ENCODE measurements at regions not wholly inside any gene's neighbourhood (a gene's known extent, or its start where the extent isn't known, plus 50 kb on each side); places are given as distances from the start of the nearest gene placed in this dataset.
"Not testable (repeated sequence)": the region's sequence is repeated elsewhere in the genome, so short reads cannot be mapped to it uniquely, and the experiment has no call there.

DNA sequence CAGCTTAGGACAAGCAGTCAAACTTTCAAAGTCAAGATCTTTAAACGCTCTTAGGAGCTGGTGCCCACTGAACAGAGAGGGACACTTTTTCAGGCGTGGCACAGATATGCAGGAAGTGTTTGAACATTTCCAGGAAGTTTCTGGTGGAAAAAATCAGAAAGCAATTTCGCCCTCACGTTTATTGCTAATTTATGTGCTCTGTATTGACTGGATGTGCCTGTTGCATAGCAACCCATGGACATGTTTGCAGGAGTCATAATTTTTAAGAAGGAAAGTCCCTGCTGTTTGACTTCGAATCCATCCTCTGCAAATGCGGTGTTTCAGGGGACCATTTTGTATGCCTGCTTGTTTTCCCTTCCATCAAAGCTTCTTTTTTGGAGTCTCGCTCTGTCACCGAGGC lies 239.9 kb upstream of the IRF2BP2 start:
- intact Hi-C loops (cut with DNase I), result loop anchor here in 1 of 4 donors (10.0 kb wide), 1 partner anchor 125 kb away; no protein-coding TSS in a partner anchor
- 76% methylated on average over 8 of the region's 8 CpGs for WGBS
- no peak overlapping the region for H3K27ac ChIP-seq (ENCODE audit: low read length)
- no peak for DNase-seq
- H3K9me3 ChIP-seq (ENCODE audit: control insufficient read depth, low read length), result no peaks in the 10 kb centered on the region
- no peak for ATAC-seq
- no peak overlapping the region for H3K4me3 ChIP-seq (ENCODE audit: low read length)
- no peaks in the 10 kb centered on the region for H3K4me1 ChIP-seq (ENCODE audit: control insufficient read depth, insufficient read depth, low read length)
- no peaks in the 10 kb centered on the region for H3K27me3 ChIP-seq (ENCODE audit: control insufficient read depth, insufficient read depth)

DNA sequence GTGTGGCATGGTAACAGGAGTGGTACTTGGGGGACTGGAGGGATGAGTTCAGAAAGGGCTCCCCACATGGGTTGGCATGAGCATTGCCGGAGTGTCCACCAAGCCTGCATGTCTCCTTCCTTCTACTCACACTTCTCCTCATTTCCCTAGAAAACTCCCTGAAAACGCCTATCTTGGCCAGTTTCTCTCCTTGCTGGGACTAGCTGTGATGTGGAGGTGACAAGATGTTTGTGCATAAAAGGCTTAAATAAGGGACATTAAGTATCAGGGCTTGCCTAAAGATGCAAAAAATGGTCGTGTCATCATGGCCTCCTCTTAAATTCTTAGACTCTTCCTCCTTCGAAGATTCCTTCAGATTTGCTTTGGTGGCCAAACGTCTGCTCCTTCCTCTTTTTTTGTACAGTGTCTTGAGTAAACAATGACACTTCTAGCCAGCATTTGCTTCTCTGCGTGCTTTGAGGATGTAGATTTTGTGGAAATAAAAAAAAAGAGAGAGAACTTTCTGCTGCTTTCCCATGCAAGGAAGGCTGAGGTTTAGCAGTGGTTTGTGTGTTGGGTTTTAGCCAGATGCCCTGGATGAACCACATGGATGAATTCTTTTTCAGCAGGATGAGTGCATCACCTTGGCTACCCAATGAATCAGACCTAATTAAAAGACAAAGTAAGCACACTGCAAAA lies 239.1 kb upstream of the IRF2BP2 start:
- Histone ChIP-seq H3K27ac (ENCODE audit: low read length) (no peak overlapping the region), H3K27me3 (ENCODE audit: control insufficient read depth, insufficient read depth) (no peaks in the 10 kb centered on the region), H3K4me3 (ENCODE audit: low read length) (no peak overlapping the region), H3K9me3 (ENCODE audit: control insufficient read depth, low read length) (no peaks in the 10 kb centered on the region), H3K4me1 (ENCODE audit: control insufficient read depth, insufficient read depth, low read length) (no peaks in the 10 kb centered on the region)
- 62% methylated on average over 6 of the region's 6 CpGs for WGBS
- intact Hi-C loops (cut with DNase I), result loop anchor here in 1 of 4 donors (10.0 kb wide), 1 partner anchor 124 kb away; no protein-coding TSS in a partner anchor
- DNase-seq (no peak), ATAC-seq (no peak)

DNA sequence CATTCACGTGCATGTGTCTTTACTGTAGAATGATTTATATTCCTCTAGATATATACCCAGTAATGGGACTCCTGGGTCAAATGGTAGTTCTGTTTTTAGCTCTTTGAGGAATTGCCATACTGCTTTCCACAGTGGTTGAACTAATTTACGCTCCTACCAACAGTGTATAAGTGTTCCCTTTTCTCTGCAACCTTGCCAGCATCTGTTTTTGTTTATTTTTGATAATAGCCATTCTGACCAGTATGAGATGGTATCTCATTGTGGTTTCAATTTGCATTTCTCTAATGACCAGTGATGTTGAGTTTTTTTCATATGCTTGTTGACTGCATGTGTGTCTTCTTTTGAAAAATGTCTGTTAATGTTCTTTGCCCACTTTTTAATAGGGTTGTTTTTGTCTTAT lies 236.8 kb upstream of the IRF2BP2 start:
- WGBS, result 93% methylated on average over 2 of the region's 2 CpGs
- not testable (repeated sequence) for H3K9me3 ChIP-seq (ENCODE audit: control insufficient read depth, low read length); DNase-seq; H3K4me3 ChIP-seq (ENCODE audit: low read length); H3K27me3 ChIP-seq (ENCODE audit: control insufficient read depth, insufficient read depth); H3K27ac ChIP-seq (ENCODE audit: low read length); ATAC-seq; H3K4me1 ChIP-seq (ENCODE audit: control insufficient read depth, insufficient read depth, low read length)
- intact Hi-C loops (cut with DNase I), result loop anchor here in 1 of 4 donors (10.0 kb wide), 1 partner anchor 122 kb away; no protein-coding TSS in a partner anchor

DNA sequence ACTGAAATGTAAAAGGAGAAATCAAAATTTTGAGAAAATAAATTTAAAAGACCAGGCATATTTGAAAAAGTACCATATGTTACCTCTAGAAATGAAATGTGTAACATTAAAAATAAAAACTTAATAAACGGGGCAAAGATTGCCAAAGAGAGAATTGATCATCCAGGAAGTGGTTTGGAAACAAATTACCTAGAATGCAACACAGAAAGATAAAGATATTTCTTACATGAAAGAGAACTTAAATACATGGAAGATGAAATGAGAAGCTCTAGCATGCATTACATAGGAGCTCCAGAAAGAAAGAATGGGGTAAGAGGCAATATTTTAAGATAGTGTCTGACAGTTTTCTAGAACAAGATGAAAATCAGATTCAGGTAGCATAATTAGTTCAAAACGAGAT lies 235.9 kb upstream of the IRF2BP2 start:
- no peak for ATAC-seq
- WGBS, result 86% methylated on average over 2 of the region's 2 CpGs
- Histone ChIP-seq H3K27me3 (ENCODE audit: control insufficient read depth, insufficient read depth) (no peaks in the 10 kb centered on the region), H3K27ac (ENCODE audit: low read length) (no peak overlapping the region), H3K4me3 (ENCODE audit: low read length) (no peak overlapping the region), H3K9me3 (ENCODE audit: control insufficient read depth, low read length) (no peaks in the 10 kb centered on the region), H3K4me1 (ENCODE audit: control insufficient read depth, insufficient read depth, low read length) (peaks cover 6% of the 10 kb centered on the region)
- no peak for DNase-seq
- intact Hi-C loops (cut with DNase I), result loop anchor here in 1 of 4 donors (10.0 kb wide), 1 partner anchor 121 kb away; no protein-coding TSS in a partner anchor

DNA sequence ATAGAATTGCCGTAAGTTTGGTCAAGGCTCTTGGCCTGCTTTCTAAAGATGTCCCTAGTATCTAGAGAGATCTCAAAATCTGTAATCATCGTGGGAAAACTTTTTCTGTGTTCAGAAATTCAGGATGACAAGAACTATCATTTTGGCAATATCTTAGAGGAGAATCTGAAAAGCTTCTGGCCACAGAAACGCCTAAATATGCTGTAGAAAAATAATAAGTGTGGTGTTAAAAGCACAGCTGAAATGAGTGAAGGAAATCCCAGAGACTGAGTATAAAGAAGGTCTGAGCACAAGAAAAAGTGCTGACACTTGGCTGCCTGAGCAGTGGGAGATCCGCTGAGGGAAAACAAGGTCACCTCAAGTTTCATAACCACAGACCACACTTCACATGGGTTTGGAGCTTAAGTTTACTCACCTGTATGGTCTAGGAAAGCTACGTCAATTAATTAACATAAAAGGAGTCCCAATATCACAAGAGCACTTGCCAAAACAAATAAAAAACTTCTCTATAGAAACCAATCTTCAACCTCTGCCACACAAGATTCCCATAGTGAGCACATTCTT lies 235.2 kb upstream of the IRF2BP2 start:
- WGBS, result 65% methylated on average over 5 of the region's 5 CpGs
- ATAC-seq, result no peak
- Histone ChIP-seq H3K9me3 (ENCODE audit: control insufficient read depth, low read length) (no peaks in the 10 kb centered on the region), H3K4me3 (ENCODE audit: low read length) (no peak overlapping the region), H3K4me1 (ENCODE audit: control insufficient read depth, insufficient read depth, low read length) (peaks cover 6% of the 10 kb centered on the region), H3K27me3 (ENCODE audit: control insufficient read depth, insufficient read depth) (no peaks in the 10 kb centered on the region), H3K27ac (ENCODE audit: low read length) (no peak overlapping the region)
- no peak for DNase-seq
- intact Hi-C loops (cut with DNase I), result loop anchor here in 1 of 4 donors (10.0 kb wide), 1 partner anchor 120 kb away; no protein-coding TSS in a partner anchor

DNA sequence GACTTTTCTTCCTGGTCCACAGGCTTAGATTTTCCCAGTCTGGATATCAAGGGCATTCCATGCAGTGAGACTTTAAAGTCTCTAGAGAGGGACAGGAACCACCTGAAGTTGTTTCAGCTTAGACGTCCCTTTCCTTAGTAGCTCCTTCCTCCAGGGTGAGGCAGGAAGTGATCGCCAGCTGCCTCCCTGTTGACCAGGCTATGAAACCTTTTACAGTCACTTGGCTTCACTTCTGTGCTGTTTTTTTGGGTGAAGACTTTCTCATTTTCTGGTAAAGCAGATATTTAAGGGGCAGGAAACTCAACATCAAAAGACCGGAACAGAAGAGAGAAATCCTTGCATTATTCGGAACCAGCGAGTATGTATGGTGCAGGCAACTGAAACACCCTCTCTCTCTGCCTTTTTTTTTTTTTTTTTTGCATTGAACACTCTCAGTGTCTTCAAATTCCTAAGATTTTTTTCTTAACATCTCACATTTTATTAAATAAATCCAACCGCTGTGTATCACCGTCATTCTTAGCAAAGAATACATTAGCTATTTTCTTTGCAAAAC lies 234.6 kb upstream of the IRF2BP2 start:
- peak in 1 of 3 donors; percentile 65 for DNase-seq
- no peaks in the 10 kb centered on the region for H3K9me3 ChIP-seq (ENCODE audit: control insufficient read depth, low read length)
- H3K27me3 ChIP-seq (ENCODE audit: control insufficient read depth, insufficient read depth), result no peaks in the 10 kb centered on the region
- H3K4me1 ChIP-seq (ENCODE audit: control insufficient read depth, insufficient read depth, low read length), result peaks cover 6% of the 10 kb centered on the region
- H3K27ac ChIP-seq (ENCODE audit: low read length), result no peak overlapping the region
- peak in 1 of 2 donors; percentile 67 for ATAC-seq
- 47% methylated on average over 7 of the region's 7 CpGs for WGBS
- intact Hi-C loops (cut with DNase I), result loop anchor here in 1 of 4 donors (10.0 kb wide), 1 partner anchor 120 kb away; no protein-coding TSS in a partner anchor
- no peak overlapping the region for H3K4me3 ChIP-seq (ENCODE audit: low read length)

DNA sequence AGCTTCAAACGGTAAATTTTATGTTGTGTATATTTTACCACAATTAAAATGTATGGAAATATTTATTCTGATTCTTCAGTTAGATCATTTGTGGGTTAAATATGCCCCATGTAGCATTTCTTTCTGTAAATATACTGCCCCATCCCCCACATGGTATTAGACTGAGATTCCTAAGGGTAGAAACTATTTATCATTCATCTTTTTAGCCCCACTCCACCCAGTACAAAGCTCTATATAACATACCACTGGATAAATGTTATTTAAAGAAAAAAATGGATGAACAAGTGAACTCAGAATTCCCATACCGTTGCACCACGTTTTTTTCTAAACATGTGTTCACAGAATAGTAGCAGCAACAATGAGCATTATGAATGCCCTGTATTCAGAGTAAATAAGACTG lies 234.0 kb upstream of the IRF2BP2 start:
- no peaks in the 10 kb centered on the region for H3K27me3 ChIP-seq (ENCODE audit: control insufficient read depth, insufficient read depth)
- no peak overlapping the region for H3K27ac ChIP-seq (ENCODE audit: low read length)
- ATAC-seq (no peak), DNase-seq (no peak)
- WGBS, result 67% methylated on average over 3 of the region's 3 CpGs
- no peaks in the 10 kb centered on the region for H3K9me3 ChIP-seq (ENCODE audit: control insufficient read depth, low read length)
- intact Hi-C loops (cut with DNase I), result loop anchor here in 1 of 4 donors (10.0 kb wide), 1 partner anchor 119 kb away; no protein-coding TSS in a partner anchor
- peaks cover 6% of the 10 kb centered on the region for H3K4me1 ChIP-seq (ENCODE audit: control insufficient read depth, insufficient read depth, low read length)
- no peak overlapping the region for H3K4me3 ChIP-seq (ENCODE audit: low read length)

DNA sequence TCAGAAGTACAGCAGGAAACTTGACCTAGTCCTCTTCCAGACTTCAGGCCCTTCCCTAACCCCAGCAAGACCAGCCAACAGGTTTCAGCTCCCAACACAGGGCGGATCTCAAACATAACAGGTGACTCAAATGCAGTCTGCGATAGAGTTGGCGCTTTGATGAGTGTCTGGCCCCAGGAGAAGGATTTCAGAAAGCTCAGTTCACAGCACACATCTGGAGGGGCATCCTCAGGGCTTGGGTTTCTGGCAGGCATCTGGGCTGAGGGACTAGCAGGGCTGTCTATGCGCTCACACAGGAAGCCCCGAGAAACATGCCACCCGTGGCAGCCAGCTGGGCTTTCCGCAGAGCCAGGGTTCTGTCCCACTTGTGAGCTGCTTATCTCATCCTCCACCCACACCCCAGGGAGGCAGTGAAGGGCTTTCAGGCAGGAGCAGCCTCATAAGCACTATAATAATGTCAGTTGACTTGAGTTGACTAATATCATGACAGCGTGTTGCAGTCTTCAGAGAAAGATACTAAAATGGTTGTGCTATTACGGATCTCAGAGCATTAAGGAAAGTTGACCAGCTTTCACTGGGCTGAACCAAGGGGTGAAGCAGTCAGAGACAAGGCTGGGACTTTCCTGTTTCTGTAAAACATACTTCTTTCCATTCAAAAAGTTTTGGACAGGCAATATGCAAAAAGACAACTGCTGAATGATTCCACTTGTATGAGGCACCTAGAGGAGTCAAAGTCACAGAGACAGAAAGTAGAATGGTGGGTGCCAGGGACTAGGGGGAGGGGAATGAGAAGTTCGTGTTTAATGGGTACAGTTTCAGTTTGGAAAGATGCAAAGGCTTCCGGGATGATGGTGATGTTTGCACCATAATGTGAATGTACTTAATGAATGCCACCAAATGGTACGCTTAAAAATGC lies 233.0 kb upstream of the IRF2BP2 start:
- intact Hi-C loops (cut with DNase I), result loop anchor here in 1 of 4 donors (10.0 kb wide), 1 partner anchor 118 kb away; no protein-coding TSS in a partner anchor
- Histone ChIP-seq H3K27ac (ENCODE audit: low read length) (peak overlapping the region; percentile 48), H3K4me1 (ENCODE audit: control insufficient read depth, insufficient read depth, low read length) (peaks cover 6% of the 10 kb centered on the region), H3K27me3 (ENCODE audit: control insufficient read depth, insufficient read depth) (no peaks in the 10 kb centered on the region), H3K9me3 (ENCODE audit: control insufficient read depth, low read length) (no peaks in the 10 kb centered on the region), H3K4me3 (ENCODE audit: low read length) (no peak overlapping the region)
- DNase-seq (peak; percentile 80 to 90 (median 89)), ATAC-seq (peak; percentile 83 to 84)
- WGBS, result 55% methylated on average over 12 of the region's 12 CpGs

DNA sequence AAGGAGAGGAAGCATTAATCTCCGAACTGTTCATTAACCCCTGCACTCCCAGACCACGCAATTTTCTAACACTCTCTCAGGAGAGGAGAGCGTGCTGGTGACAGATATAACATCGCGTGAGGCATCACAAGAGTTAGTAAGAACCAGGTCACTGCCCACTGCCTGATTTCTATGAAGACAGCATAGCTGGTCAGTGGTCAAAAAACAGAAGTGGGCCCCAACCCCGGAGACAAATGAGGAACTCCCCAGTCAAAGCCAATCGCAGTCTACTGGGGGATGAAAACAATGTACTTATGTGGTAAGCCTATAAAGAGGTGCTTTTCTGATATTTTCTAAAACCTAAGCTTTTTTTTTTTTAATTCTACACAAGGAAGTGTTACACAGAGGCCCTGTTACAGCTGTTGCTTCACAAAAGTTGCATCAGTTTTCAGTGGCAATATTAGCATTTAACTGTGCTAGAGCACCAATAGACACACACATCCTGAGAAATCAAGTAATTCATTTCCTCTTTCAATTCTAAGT lies 231.8 kb upstream of the IRF2BP2 start:
- Histone ChIP-seq H3K27me3 (ENCODE audit: control insufficient read depth, insufficient read depth) (no peaks in the 10 kb centered on the region), H3K27ac (ENCODE audit: low read length) (no peak overlapping the region), H3K4me3 (ENCODE audit: low read length) (no peak overlapping the region), H3K9me3 (ENCODE audit: control insufficient read depth, low read length) (no peaks in the 10 kb centered on the region), H3K4me1 (ENCODE audit: control insufficient read depth, insufficient read depth, low read length) (peaks cover 6% of the 10 kb centered on the region)
- 66% methylated on average over 7 of the region's 7 CpGs for WGBS
- ATAC-seq, result peak; percentile 44 to 63
- DNase-seq, result peak in 2 of 3 donors; percentile 54 to 66
- intact Hi-C loops (cut with DNase I), result loop anchor here in 1 of 4 donors (10.0 kb wide), 1 partner anchor 117 kb away; no protein-coding TSS in a partner anchor

DNA sequence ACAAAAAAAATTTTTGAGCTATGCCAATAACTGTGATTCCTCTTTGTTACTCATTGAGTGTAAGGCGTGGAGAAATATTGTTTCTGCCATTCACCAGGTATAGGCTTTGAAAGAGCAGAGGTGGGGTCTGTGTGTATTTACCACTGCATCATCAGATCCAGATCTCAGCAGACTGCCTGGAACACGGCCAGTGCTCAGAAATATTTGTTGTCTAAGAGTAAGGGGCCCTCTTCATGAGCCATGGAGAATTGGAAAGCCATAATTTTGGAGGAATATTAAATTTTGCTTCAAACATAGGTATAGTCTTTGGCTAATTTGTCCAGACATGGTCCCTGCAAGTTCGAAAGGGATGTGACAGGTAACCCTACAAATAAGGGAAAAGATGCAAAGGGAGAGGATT lies 231.3 kb upstream of the IRF2BP2 start:
- peak in 1 of 3 donors; percentile 45 for DNase-seq
- intact Hi-C loops (cut with DNase I), result loop anchor here in 1 of 4 donors (10.0 kb wide), 1 partner anchor 116 kb away; no protein-coding TSS in a partner anchor
- Histone ChIP-seq H3K27ac (ENCODE audit: low read length) (no peak overlapping the region), H3K9me3 (ENCODE audit: control insufficient read depth, low read length) (no peaks in the 10 kb centered on the region), H3K27me3 (ENCODE audit: control insufficient read depth, insufficient read depth) (no peaks in the 10 kb centered on the region), H3K4me1 (ENCODE audit: control insufficient read depth, insufficient read depth, low read length) (peaks cover 6% of the 10 kb centered on the region), H3K4me3 (ENCODE audit: low read length) (no peak overlapping the region)
- 85% methylated on average over 3 of the region's 3 CpGs for WGBS
- no peak for ATAC-seq

All from right cardiac atrium (tissue), 5 donors.